ENCODE measurements at regions not wholly inside any gene's neighbourhood (a gene's known extent, or its start where the extent isn't known, plus 50 kb on each side); places are given as distances from the start of the nearest gene placed in this dataset.

GRCh38 chr17:56034197-56034635 lies 119.1 kb upstream of the ANKFN1 start:
- H3K4me1 Mint-ChIP-seq (ENCODE audit: low read depth, unreplicated experiment) = no peaks in the 10 kb centered on the region
- no peak for DNase-seq
- no peak overlapping the region for H3K27ac Mint-ChIP-seq (ENCODE audit: unreplicated experiment)
- H3K4me3 Mint-ChIP-seq (ENCODE audit: unreplicated experiment) = no peak overlapping the region
- no peaks in the 10 kb centered on the region for H3K27me3 Mint-ChIP-seq (ENCODE audit: unreplicated experiment)
- H3K36me3 Mint-ChIP-seq (ENCODE audit: unreplicated experiment) = no peaks in the 10 kb centered on the region
- TF ChIP-seq, protein P1, sequence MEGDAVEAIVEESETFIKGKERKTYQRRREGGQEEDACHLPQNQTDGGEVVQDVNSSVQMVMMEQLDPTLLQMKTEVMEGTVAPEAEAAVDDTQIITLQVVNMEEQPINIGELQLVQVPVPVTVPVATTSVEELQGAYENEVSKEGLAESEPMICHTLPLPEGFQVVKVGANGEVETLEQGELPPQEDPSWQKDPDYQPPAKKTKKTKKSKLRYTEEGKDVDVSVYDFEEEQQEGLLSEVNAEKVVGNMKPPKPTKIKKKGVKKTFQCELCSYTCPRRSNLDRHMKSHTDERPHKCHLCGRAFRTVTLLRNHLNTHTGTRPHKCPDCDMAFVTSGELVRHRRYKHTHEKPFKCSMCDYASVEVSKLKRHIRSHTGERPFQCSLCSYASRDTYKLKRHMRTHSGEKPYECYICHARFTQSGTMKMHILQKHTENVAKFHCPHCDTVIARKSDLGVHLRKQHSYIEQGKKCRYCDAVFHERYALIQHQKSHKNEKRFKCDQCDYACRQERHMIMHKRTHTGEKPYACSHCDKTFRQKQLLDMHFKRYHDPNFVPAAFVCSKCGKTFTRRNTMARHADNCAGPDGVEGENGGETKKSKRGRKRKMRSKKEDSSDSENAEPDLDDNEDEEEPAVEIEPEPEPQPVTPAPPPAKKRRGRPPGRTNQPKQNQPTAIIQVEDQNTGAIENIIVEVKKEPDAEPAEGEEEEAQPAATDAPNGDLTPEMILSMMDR (IDR thresholded peaks at IDR 0.05; ENCODE audit: partially characterized antibody, unreplicated experiment) = no peak
- no peaks in the 10 kb centered on the region for H3K9me3 Mint-ChIP-seq (ENCODE audit: unreplicated experiment)

- H3K27ac Mint-ChIP-seq (ENCODE audit: unreplicated experiment) = no peak overlapping the region
- H3K36me3 Mint-ChIP-seq (ENCODE audit: unreplicated experiment) = no peaks in the 10 kb centered on the region
- peaks cover 4% of the 10 kb centered on the region for H3K27me3 Mint-ChIP-seq (ENCODE audit: unreplicated experiment)
- no peak for DNase-seq
- TF ChIP-seq, protein P1 (IDR thresholded peaks at IDR 0.05; ENCODE audit: partially characterized antibody, unreplicated experiment) = no peak
- no peak overlapping the region for H3K4me3 Mint-ChIP-seq (ENCODE audit: unreplicated experiment)
- H3K9me3 Mint-ChIP-seq (ENCODE audit: unreplicated experiment) = no peaks in the 10 kb centered on the region
- no peaks in the 10 kb centered on the region for H3K4me1 Mint-ChIP-seq (ENCODE audit: low read depth, unreplicated experiment)
These were observed 115.1 kb upstream of the ANKFN1 start for GRCh38 chr17:56038131-56038530.

DNA sequence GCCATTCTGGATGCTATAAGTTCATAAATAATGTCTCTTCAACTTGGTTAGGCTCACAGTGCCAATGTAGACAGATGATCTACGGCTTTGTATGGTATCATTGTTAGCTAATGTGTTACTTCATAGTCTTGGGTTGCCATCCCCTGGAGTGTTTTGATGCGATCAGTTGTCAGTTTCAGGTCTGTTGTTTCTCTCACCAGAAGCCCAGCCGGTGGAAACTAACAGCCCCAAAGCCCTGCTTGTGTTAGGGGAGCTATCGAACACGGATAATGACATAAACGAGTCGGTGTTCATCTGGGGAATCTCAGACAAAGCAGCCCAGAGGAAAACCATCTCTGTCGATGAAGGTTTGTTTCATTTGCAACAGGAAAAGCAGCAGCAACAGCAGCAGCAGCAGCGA lies 107.4 kb upstream of the ANKFN1 start:
- H3K27me3 Mint-ChIP-seq (ENCODE audit: unreplicated experiment) = peaks cover 4% of the 10 kb centered on the region
- peak overlapping the region; percentile 37 for H3K4me3 Mint-ChIP-seq (ENCODE audit: unreplicated experiment)
- H3K27ac Mint-ChIP-seq (ENCODE audit: unreplicated experiment) = no peak overlapping the region
- H3K4me1 Mint-ChIP-seq (ENCODE audit: low read depth, unreplicated experiment) = no peaks in the 10 kb centered on the region
- H3K36me3 Mint-ChIP-seq (ENCODE audit: unreplicated experiment) = no peaks in the 10 kb centered on the region
- TF ChIP-seq, protein P1 (IDR thresholded peaks at IDR 0.05; ENCODE audit: partially characterized antibody, unreplicated experiment) = no peak
- DNase-seq = peak; percentile 17
- H3K9me3 Mint-ChIP-seq (ENCODE audit: unreplicated experiment) = no peaks in the 10 kb centered on the region

DNA sequence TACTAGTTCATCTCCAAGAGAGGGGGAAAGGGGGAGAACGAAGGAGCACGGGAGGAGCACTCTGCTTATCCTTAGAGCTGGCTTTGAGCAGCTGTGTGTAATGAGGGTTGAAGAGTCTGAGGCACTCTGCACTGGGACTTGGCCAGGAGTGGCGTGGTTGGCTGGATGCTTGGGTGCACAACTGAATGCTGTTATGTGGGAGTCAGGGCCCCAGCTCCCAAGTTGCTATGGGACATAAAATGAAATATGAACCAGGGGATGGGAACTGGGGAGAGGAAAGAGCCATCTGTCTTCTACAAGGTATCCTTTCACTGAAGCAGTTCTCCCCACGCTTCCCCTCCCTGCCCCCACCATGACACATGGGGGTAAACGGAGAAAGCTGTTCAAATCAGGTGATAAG lies 105.9 kb upstream of the ANKFN1 start:
- Mint-ChIP-seq H3K27ac (ENCODE audit: unreplicated experiment) (no peak overlapping the region), H3K4me3 (ENCODE audit: unreplicated experiment) (no peak overlapping the region), H3K9me3 (ENCODE audit: unreplicated experiment) (no peaks in the 10 kb centered on the region), H3K27me3 (ENCODE audit: unreplicated experiment) (no peaks in the 10 kb centered on the region), H3K4me1 (ENCODE audit: low read depth, unreplicated experiment) (no peaks in the 10 kb centered on the region), H3K36me3 (ENCODE audit: unreplicated experiment) (no peaks in the 10 kb centered on the region)
- no peak for DNase-seq
- TF ChIP-seq, protein P1 (IDR thresholded peaks at IDR 0.05; ENCODE audit: partially characterized antibody, unreplicated experiment) = no peak

DNA sequence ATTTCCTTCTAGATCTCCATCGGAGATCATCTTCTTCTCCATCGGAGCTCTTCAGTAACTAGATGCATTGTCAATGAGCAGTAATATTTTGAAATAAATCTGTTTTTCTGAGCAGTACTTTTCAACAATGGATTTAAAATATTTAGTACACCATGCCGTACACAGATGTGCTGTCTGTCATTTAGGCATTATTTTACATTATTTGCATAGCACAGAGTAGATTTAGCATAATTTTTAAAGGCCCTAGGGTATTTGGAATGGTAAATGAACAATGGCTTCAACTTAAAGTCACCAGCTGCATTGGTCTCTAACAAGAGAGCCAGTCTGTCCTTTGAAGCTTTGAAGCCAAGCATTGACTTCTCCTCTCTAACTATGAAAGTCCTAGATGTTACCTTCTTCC lies 95.4 kb upstream of the ANKFN1 start:
- Mint-ChIP-seq H3K27me3 (ENCODE audit: unreplicated experiment) (no peaks in the 10 kb centered on the region), H3K36me3 (ENCODE audit: unreplicated experiment) (no peaks in the 10 kb centered on the region), H3K4me1 (ENCODE audit: low read depth, unreplicated experiment) (no peaks in the 10 kb centered on the region), H3K27ac (ENCODE audit: unreplicated experiment) (no peak overlapping the region), H3K9me3 (ENCODE audit: unreplicated experiment) (no peaks in the 10 kb centered on the region), H3K4me3 (ENCODE audit: unreplicated experiment) (no peak overlapping the region)
- no peak for DNase-seq
- TF ChIP-seq, protein P1 (IDR thresholded peaks at IDR 0.05; ENCODE audit: partially characterized antibody, unreplicated experiment) = no peak
